B cell (primary cell): ENCODE measurements at regions not wholly inside any gene's neighbourhood (a gene's known extent, or its start where the extent isn't known, plus 50 kb on each side); places are given as distances from the start of the nearest gene placed in this dataset.

Source experiments
- EZH2 ChIP-seq: IDR thresholded peaks from 2 replicates; pipeline ENCODE4 v1.6.1; 2012; ENCODE audit warnings: borderline replicate concordance, low read depth, mild to moderate bottlenecking, moderate library complexity, low read length; ENCODE audit not compliant: insufficient read depth, poor library complexity, severe bottlenecking
- TF ChIP-seq, protein P1 (sequence below): fragments of 200-600 bp; IDR thresholded peaks from one replicate; pipeline ENCODE4 v1.8.0; 2022; ENCODE audit warnings: antibody characterized with exemption, mild to moderate bottlenecking

DNA sequence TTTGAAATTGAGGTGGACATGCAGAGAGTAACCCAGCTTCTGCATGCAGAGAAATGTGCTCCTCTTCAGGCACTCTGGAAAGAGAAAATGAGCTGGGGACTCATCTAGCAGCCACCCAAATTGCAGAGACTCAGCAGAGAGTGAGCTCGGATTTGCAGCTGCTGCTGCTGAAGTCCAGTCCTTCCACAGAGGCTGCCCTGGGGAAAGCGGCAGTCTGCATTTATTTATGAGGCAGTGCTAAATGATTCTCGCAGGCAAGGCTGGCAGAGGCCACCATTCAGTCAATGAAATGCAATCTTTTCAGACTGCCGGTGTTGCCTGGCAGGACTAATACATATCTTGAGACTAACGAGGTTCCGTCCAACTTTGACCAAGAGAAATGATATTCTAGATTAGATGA is 404.8 kb downstream of the NLGN4X start:
- TF ChIP-seq, protein P1, sequence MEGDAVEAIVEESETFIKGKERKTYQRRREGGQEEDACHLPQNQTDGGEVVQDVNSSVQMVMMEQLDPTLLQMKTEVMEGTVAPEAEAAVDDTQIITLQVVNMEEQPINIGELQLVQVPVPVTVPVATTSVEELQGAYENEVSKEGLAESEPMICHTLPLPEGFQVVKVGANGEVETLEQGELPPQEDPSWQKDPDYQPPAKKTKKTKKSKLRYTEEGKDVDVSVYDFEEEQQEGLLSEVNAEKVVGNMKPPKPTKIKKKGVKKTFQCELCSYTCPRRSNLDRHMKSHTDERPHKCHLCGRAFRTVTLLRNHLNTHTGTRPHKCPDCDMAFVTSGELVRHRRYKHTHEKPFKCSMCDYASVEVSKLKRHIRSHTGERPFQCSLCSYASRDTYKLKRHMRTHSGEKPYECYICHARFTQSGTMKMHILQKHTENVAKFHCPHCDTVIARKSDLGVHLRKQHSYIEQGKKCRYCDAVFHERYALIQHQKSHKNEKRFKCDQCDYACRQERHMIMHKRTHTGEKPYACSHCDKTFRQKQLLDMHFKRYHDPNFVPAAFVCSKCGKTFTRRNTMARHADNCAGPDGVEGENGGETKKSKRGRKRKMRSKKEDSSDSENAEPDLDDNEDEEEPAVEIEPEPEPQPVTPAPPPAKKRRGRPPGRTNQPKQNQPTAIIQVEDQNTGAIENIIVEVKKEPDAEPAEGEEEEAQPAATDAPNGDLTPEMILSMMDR, result no peak
- TF ChIP-seq EZH2, result no peak
